IPS-18c (cell line): ENCODE measurements at regions not wholly inside any gene's neighbourhood (a gene's known extent, or its start where the extent isn't known, plus 50 kb on each side); places are given as distances from the start of the nearest gene placed in this dataset.

ENCODE experiments used
- H3K4me3 ChIP-seq: 2 replicates; pipeline ENCODE4 v1.7.0; 2013; ENCODE audit warnings: low read depth, mild to moderate bottlenecking, low read length, moderate library complexity; ENCODE audit not compliant: insufficient read depth
- H3K9me3 ChIP-seq: one replicate; pipeline ENCODE4 v1.6.1; 2013; ENCODE audit warnings: mild to moderate bottlenecking, low read length, moderate library complexity; ENCODE audit not compliant: control insufficient read depth, insufficient read depth

GRCh38 chr1:58922302-58923089, 138.6 kb upstream of the JUN start:
- H3K9me3 ChIP-seq = peaks cover 2% of the 10 kb centered on the region
- no peak overlapping the region for H3K4me3 ChIP-seq

GRCh38 chr1:58923090-58923470, 139.2 kb upstream of the JUN start:
- Histone ChIP-seq H3K9me3 (peaks cover 2% of the 10 kb centered on the region), H3K4me3 (no peak overlapping the region)

- Histone ChIP-seq H3K4me3 (no peak overlapping the region), H3K9me3 (peaks cover 2% of the 10 kb centered on the region)
Observed at GRCh38 chr1:58924016-58924565, 140.2 kb upstream of the JUN start.

DNA sequence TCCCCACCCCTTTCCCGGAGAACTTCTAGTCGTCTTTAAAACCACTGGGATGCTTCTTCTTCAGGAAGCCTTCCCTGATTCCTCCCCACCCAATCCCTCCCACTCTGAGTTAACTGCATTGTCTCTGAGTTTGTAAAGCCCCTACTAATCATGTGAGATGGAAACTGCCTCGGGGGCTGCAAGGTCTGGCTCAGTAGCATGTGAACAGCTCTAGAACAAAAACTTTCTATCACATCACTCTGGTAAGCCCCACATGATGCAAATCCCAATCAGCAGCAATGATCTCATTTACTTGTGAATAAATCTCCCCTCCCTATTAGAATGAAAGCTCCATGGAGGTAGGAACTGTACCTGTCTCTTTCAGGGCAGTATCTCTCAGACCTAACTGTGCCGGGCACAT, 141.0 kb upstream of the JUN start:
- Histone ChIP-seq H3K9me3 (peaks cover 2% of the 10 kb centered on the region), H3K4me3 (no peak overlapping the region)

- Histone ChIP-seq H3K9me3 (peaks cover 2% of the 10 kb centered on the region), H3K4me3 (no peak overlapping the region)
Observed at GRCh38 chr1:58925247-58925646, 141.4 kb upstream of the JUN start.

DNA sequence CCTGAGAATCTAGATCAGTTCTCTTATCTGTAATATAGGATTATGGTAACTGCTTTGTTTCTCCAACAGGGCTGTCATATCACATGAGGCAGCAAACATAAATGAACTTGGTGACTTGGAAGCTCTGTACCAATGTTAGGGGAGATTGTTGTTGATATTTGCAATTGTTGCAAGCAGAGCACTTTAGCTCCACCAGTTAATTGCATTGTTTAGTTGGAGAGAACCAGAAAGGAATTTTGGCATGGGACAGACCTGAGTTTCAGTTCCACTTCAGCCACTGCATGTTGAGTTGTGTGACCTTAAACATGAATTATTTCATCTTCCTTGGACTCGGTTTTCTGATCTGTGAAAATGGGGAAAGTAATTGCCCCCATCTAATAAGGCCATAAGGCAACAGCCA, 142.3 kb upstream of the JUN start:
- H3K9me3 ChIP-seq = peaks cover 2% of the 10 kb centered on the region
- H3K4me3 ChIP-seq = no peak overlapping the region

DNA sequence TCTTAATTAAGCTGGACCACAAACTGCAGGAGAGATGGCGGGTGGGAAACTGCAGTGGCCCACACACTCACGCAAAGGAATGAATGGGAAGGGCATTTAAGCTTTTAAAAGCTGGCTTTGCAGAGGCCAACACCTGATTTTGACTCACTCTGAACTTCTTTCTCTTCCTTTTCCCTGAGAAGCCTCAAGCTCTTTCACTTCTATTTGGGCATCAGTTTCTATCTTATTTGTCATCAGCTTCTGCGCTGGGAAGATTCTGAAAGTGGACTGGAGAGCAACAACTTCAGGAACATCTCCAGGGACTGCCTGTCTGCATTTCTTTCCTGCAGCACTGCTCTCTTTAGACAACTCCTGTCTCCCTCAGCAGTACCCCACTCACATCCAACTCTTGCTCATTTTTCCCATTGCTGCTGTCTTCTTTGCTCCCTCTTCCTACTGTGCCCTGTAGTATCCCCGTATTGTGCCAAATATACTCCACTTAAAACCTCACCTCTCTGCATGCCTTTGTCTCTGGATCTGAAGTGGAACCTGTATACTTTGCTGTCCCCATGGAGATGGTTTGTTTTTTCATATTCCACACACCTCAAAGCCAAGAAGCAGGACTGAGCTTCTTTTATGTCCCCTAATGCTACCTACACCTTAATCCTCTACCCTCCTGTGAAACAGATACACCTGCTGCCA, 143.3 kb upstream of the JUN start:
- Histone ChIP-seq H3K9me3 (peaks cover 2% of the 10 kb centered on the region), H3K4me3 (no peak overlapping the region)

DNA sequence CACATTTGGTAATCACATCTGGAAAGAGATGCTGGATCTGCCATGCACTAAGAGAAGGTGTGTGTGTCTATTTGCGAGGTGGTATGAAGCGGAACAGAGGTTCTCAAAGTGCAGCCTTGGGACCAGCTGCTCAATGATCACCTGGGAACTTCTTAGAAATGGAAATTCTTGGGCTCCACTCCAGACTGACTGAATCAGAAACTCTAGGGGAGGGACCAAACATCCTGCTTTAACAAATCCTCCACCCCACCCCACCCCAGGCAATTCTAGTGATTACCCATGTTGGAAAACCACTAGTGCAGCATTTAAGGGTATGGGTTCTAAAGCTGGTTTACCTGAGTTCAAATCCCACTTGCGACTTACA, 143.9 kb upstream of the JUN start:
- H3K9me3 ChIP-seq = peaks cover 2% of the 10 kb centered on the region

GRCh38 chr1:58928514-58928913, 144.7 kb upstream of the JUN start:
- H3K9me3 ChIP-seq = peaks cover 2% of the 10 kb centered on the region
- no peak overlapping the region for H3K4me3 ChIP-seq

More for the DNA sequence above, 143.9 kb upstream of the JUN start:
- no peak overlapping the region for H3K4me3 ChIP-seq

GRCh38 chr1:58929671-58930325, 146.0 kb upstream of the JUN start:
- H3K4me3 ChIP-seq = no peak overlapping the region
- peaks cover 2% of the 10 kb centered on the region for H3K9me3 ChIP-seq

GRCh38 chr1:58931024-58931423, 147.2 kb upstream of the JUN start:
- H3K4me3 ChIP-seq = no peak overlapping the region
- H3K9me3 ChIP-seq = no peaks in the 10 kb centered on the region

- no peaks in the 10 kb centered on the region for H3K9me3 ChIP-seq
- no peak overlapping the region for H3K4me3 ChIP-seq
Observed at GRCh38 chr1:58931756-58932155, 147.9 kb upstream of the JUN start.

DNA sequence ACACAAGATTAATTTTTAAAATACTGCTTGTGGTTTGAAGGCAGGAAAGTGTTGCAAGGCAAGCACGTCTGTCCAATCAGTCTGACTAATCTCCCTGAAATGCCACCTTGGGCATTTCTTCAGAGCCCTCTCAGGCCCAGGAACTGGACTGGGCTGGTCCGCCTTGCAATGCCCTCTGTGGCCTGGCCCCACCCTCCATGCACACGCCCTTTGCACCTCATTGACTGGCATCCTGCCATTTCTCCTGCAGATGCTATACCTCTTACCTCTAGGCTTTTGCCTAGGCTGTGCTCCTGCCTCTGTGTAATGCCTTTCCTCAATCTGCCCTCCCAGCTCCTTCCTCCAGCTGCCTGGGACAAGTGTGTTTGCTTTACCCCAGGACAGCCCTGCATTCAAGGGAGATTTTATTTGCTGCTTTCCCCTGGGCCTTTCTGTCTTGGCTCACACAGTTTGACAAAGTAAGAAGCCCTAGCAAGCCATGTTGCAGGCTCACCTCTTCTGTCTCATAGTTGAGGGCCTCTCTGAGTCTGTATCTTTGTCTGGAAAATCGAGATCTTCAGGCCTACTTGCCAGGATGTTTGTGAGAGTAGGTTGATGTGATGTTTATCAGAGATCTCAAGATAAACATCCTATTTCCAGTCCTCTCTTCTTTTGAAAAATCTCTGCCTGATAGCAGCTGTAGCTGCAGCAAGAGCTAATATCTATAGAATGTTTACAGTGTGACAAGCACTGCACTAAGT, 149.2 kb upstream of the JUN start:
- Histone ChIP-seq H3K4me3 (no peak overlapping the region), H3K9me3 (no peaks in the 10 kb centered on the region)

GRCh38 chr1:58933599-58933926, 149.7 kb upstream of the JUN start:
- no peak overlapping the region for H3K4me3 ChIP-seq

GRCh38 chr1:58934706-58935105, 150.9 kb upstream of the JUN start:
- H3K4me3 ChIP-seq = no peak overlapping the region
- no peaks in the 10 kb centered on the region for H3K9me3 ChIP-seq

More at GRCh38 chr1:58933599-58933926, 149.7 kb upstream of the JUN start:
- H3K9me3 ChIP-seq = no peaks in the 10 kb centered on the region

DNA sequence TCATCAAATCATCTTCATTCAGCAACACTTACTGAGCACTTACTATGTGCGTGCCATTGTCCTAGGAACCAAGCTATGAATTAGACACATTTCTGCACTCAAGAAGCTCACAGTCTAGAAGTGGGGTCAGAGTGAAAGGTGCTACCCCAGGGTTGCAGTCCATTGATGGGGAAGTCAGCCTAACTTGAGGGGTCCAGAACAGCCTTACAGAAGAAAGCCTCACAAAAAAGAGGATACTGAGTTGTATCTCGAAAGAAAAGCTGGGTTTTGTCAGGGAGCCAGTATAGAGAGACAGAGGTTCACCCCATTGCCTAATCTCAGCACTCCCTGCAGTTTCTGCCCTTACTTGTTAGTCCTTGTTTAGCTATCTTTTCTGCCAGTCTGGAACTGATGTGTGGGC, 153.1 kb upstream of the JUN start:
- no peak overlapping the region for H3K4me3 ChIP-seq
- H3K9me3 ChIP-seq = no peaks in the 10 kb centered on the region

DNA sequence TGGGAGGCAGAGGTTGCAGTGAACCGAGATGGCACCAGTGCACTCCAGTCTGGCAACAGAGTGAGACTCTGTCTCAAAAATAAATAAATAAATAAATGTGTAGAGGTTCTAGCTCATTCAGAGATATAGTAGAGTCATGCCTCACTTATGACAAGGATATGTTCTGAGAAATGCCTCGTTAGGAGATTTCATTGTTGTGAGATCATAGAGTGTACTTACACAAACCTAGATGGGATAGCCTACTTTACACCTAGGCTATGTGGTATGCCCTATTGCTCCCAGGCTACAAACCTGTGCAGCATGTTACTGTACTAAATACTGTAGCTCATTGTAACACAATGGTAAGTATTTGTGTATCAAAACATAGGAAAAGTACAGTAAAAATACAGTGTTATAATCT, 155.3 kb upstream of the JUN start:
- H3K4me3 ChIP-seq = no peak overlapping the region
- H3K9me3 ChIP-seq = no peaks in the 10 kb centered on the region
